NCI-H446 (cell line): ENCODE measurements at regions not wholly inside any gene's neighbourhood (a gene's known extent, or its start where the extent isn't known, plus 50 kb on each side); places are given as distances from the start of the nearest gene placed in this dataset.

Experiments used
- DNase-seq, 2 experiments: peaks; one replicate each; lab custom pipeline; 2025; lab: John Stamatoyannopoulos, UW

- DNase-seq = no peak
Observed at GRCh38 chr6:125544819-125545218, 204.6 kb upstream of the HEY2 start.

- peak in 1 of 2 experiments; percentile 37 for DNase-seq
Observed at GRCh38 chr6:125546841-125547251, 202.6 kb upstream of the HEY2 start.

GRCh38 chr6:125547381-125547780 is 202.1 kb upstream of the HEY2 start:
- no peak for DNase-seq

GRCh38 chr6:125549202-125549884 is 200.1 kb upstream of the HEY2 start:
- DNase-seq = no peak

GRCh38 chr6:125550892-125551291 is 198.5 kb upstream of the HEY2 start:
- DNase-seq = no peak

- no peak for DNase-seq
Observed at GRCh38 chr6:125552819-125553218, 196.6 kb upstream of the HEY2 start.

GRCh38 chr6:125554456-125554855 is 195.0 kb upstream of the HEY2 start:
- DNase-seq = no peak

- no peak for DNase-seq
Observed at GRCh38 chr6:125558241-125558843, 191.1 kb upstream of the HEY2 start.

GRCh38 chr6:125558907-125559306 is 190.5 kb upstream of the HEY2 start:
- no peak for DNase-seq

GRCh38 chr6:125562156-125562555 is 187.3 kb upstream of the HEY2 start:
- DNase-seq = no peak

- DNase-seq = no peak
Observed at GRCh38 chr6:125564941-125565340, 184.5 kb upstream of the HEY2 start.

- no peak for DNase-seq
Observed at GRCh38 chr6:125567407-125567806, 182.0 kb upstream of the HEY2 start.

- no peak for DNase-seq
Observed at GRCh38 chr6:125568609-125569008, 180.8 kb upstream of the HEY2 start.

- no peak for DNase-seq
Observed at GRCh38 chr6:125570526-125570925, 178.9 kb upstream of the HEY2 start.

GRCh38 chr6:125571207-125571755 is 178.2 kb upstream of the HEY2 start:
- DNase-seq = no peak

- DNase-seq = no peak
Observed at GRCh38 chr6:125574604-125575003, 174.8 kb upstream of the HEY2 start.

GRCh38 chr6:125577124-125577662 is 172.2 kb upstream of the HEY2 start:
- DNase-seq = no peak

GRCh38 chr6:125584468-125584939 is 164.9 kb upstream of the HEY2 start:
- peak in 1 of 2 experiments; percentile 11 for DNase-seq

GRCh38 chr6:125585470-125585869 is 164.0 kb upstream of the HEY2 start:
- no peak for DNase-seq

- no peak for DNase-seq
Observed at GRCh38 chr6:125586074-125586473, 163.4 kb upstream of the HEY2 start.

GRCh38 chr6:125586605-125587004 is 162.8 kb upstream of the HEY2 start:
- no peak for DNase-seq

- DNase-seq = no peak
Observed at GRCh38 chr6:125587666-125588632, 161.5 kb upstream of the HEY2 start.
